Activated T-cell treated with anti-CD3 and anti-CD28 coated beads, Interleukin-2, amount 50 U/mL, for 4 hours (primary cell): ENCODE measurements at regions not wholly inside any gene's neighbourhood (a gene's known extent, or its start where the extent isn't known, plus 50 kb on each side); places are given as distances from the start of the nearest gene placed in this dataset.
"Not testable (repeated sequence)": the region's sequence is repeated elsewhere in the genome, so short reads cannot be mapped to it uniquely, and the experiment has no call there.

Experiments
- ATAC-seq, 2 donors: fragments of 200-7000 bp; cut with Tn5 transposase; one replicate each; pipeline ENCODE4 v1.10.0; 2021
- DNase-seq: peaks from one replicate; pipeline ENCODE4 v3.0.0-alpha.2; 2020
- H3K27me3 Mint-ChIP-seq: one replicate; pipeline ENCODE4 v1.8.0; 2021; ENCODE audit warnings: low read depth, mixed read lengths
- H3K36me3 Mint-ChIP-seq: one replicate; pipeline ENCODE4 v1.8.0; 2022; ENCODE audit warnings: mixed read lengths; ENCODE audit not compliant: insufficient read depth
- H3K4me1 Mint-ChIP-seq: one replicate; pipeline ENCODE4 v1.8.0; 2021; ENCODE audit warnings: low read depth, mixed read lengths
- H3K4me3 Mint-ChIP-seq: one replicate; pipeline ENCODE4 v1.8.0; 2021; ENCODE audit warnings: mild to moderate bottlenecking, moderate library complexity, mixed read lengths
- H3K9me3 Mint-ChIP-seq: one replicate; pipeline ENCODE4 v1.8.0; 2021; ENCODE audit warnings: mixed read lengths

- DNase-seq (no peak), ATAC-seq (no peak)
- no peak overlapping the region for H3K4me3 Mint-ChIP-seq
- H3K36me3 Mint-ChIP-seq: no peaks in the 10 kb centered on the region
- H3K4me1 Mint-ChIP-seq: no peaks in the 10 kb centered on the region
- H3K27me3 Mint-ChIP-seq: no peaks in the 10 kb centered on the region
- H3K9me3 Mint-ChIP-seq: no peaks in the 10 kb centered on the region
Observed at GRCh38 chr16:55008836-55009510, 78.3 kb downstream of the IRX5 start.

DNA sequence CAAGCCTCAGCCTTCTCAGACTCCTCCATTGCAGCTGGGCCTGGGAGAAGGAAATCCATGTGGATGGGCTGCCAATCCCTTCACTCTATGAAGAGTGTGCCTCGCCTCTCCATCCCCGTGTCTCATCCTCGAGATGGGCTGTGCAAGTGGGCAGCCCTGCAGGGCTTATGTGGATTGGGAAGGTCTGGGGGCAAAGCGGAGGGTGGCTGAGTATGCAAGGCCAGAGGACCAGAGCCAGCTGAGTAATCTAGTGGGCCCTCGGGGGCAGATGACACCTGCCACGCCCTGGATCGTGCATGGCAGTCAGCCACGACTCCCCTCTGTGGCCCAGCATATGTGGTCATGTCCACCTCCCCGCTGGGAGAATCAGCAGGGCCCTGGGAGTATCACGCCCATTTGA, 78.9 kb downstream of the IRX5 start:
- Mint-ChIP-seq H3K36me3 (no peaks in the 10 kb centered on the region), H3K27me3 (no peaks in the 10 kb centered on the region), H3K9me3 (no peaks in the 10 kb centered on the region), H3K4me3 (no peak overlapping the region), H3K4me1 (no peaks in the 10 kb centered on the region)
- ATAC-seq (no peak), DNase-seq (no peak)

GRCh38 chr16:55010492-55011160, 80.0 kb downstream of the IRX5 start:
- ATAC-seq: no peak
- no peak overlapping the region for H3K4me3 Mint-ChIP-seq
- no peaks in the 10 kb centered on the region for H3K36me3 Mint-ChIP-seq
- no peaks in the 10 kb centered on the region for H3K27me3 Mint-ChIP-seq
- DNase-seq: no peak
- H3K4me1 Mint-ChIP-seq: no peaks in the 10 kb centered on the region
- H3K9me3 Mint-ChIP-seq: no peaks in the 10 kb centered on the region

- DNase-seq (no peak), ATAC-seq (no peak)
- Mint-ChIP-seq H3K4me3 (no peak overlapping the region), H3K27me3 (peaks cover 3% of the 10 kb centered on the region), H3K4me1 (no peaks in the 10 kb centered on the region), H3K36me3 (no peaks in the 10 kb centered on the region), H3K9me3 (no peaks in the 10 kb centered on the region)
Observed at GRCh38 chr16:55012362-55012761, 81.7 kb downstream of the IRX5 start.

DNA sequence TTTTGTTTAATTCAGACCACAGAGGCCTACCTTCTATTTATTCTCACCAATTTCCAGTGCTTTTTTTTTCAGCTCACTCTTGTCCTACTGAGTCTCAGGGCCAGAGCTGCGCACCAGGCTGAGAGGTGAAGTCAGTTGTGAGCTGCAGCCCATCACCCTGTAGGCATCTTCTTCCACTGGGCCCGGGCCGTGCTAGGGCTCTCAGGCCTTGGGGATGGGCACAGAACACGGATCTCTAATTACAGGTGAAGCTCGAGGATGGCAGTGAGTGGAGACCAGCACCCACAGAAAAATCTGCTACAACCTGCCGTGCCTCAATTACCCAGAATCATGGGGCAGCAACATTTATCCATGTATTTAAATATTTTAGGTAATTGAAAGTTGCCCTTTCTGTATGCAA, 82.1 kb downstream of the IRX5 start:
- H3K27me3 Mint-ChIP-seq: peaks cover 3% of the 10 kb centered on the region
- H3K4me3 Mint-ChIP-seq: no peak overlapping the region
- H3K36me3 Mint-ChIP-seq: no peaks in the 10 kb centered on the region
- no peaks in the 10 kb centered on the region for H3K4me1 Mint-ChIP-seq
- no peak for DNase-seq
- ATAC-seq: no peak
- H3K9me3 Mint-ChIP-seq: no peaks in the 10 kb centered on the region

- ATAC-seq (no peak), DNase-seq (no peak)
- no peaks in the 10 kb centered on the region for H3K4me1 Mint-ChIP-seq
- no peak overlapping the region for H3K4me3 Mint-ChIP-seq
- no peaks in the 10 kb centered on the region for H3K36me3 Mint-ChIP-seq
- H3K27me3 Mint-ChIP-seq: peaks cover 3% of the 10 kb centered on the region
- H3K9me3 Mint-ChIP-seq: no peaks in the 10 kb centered on the region
Observed at GRCh38 chr16:55014022-55014421, 83.4 kb downstream of the IRX5 start.

- Mint-ChIP-seq H3K9me3 (no peaks in the 10 kb centered on the region), H3K4me3 (no peak overlapping the region), H3K4me1 (no peaks in the 10 kb centered on the region), H3K36me3 (no peaks in the 10 kb centered on the region), H3K27me3 (peaks cover 6% of the 10 kb centered on the region)
- DNase-seq (no peak), ATAC-seq (no peak)
Observed at GRCh38 chr16:55015181-55015913, 84.7 kb downstream of the IRX5 start.

DNA sequence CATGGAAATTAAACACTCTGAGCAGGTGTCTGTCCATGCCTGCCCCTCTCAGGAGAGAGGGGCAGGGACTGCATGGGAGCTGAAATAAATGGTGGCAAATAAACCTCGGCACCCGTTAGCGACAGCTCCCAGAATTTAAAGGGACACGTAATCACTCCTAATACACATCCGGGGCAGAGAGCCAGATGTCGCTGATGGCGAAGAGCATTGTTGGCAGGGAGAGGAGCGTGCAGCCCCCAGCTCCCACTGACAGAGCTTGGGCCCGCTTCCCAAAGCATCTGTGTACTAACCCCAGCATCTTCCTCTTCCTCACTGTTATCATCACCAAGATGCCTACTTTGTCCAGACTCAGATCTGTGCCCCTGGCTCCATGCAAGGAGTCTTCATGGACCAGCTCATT, 85.8 kb downstream of the IRX5 start:
- Mint-ChIP-seq H3K36me3 (no peaks in the 10 kb centered on the region), H3K9me3 (no peaks in the 10 kb centered on the region), H3K4me1 (no peaks in the 10 kb centered on the region)

DNA sequence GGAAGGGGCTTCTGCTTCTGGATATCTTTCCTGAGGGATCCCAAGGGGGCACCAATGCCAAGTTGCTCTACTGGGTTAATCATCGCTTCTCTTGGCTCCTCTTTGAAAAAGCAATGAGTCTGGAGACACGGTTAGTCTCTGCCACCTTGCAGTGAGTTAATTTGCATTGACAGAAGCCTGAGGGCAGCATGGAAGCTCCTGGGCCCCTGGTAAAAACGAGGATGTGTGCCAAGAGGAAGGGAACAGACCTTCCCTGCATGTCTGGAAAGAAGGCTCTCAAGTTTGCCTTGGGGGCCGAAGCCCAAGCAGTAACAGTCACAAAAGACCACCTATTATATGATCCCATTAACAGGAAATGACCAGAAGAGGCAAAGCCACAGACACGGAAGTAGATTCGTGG, 86.7 kb downstream of the IRX5 start:
- no peaks in the 10 kb centered on the region for H3K9me3 Mint-ChIP-seq
- no peak for ATAC-seq

More for the DNA sequence above, 85.8 kb downstream of the IRX5 start:
- peaks cover 13% of the 10 kb centered on the region for H3K27me3 Mint-ChIP-seq
- DNase-seq: no peak
- H3K4me3 Mint-ChIP-seq: no peak overlapping the region
- ATAC-seq: no peak

GRCh38 chr16:55018881-55019280, 88.2 kb downstream of the IRX5 start:
- DNase-seq (no peak), ATAC-seq (no peak)
- Mint-ChIP-seq H3K27me3 (peaks cover 26% of the 10 kb centered on the region), H3K9me3 (no peaks in the 10 kb centered on the region), H3K4me1 (no peaks in the 10 kb centered on the region), H3K4me3 (no peak overlapping the region), H3K36me3 (no peaks in the 10 kb centered on the region)

More for the DNA sequence above, 86.7 kb downstream of the IRX5 start:
- DNase-seq: no peak
- H3K4me3 Mint-ChIP-seq: no peak overlapping the region
- peaks cover 18% of the 10 kb centered on the region for H3K27me3 Mint-ChIP-seq
- no peaks in the 10 kb centered on the region for H3K36me3 Mint-ChIP-seq
- no peaks in the 10 kb centered on the region for H3K4me1 Mint-ChIP-seq

DNA sequence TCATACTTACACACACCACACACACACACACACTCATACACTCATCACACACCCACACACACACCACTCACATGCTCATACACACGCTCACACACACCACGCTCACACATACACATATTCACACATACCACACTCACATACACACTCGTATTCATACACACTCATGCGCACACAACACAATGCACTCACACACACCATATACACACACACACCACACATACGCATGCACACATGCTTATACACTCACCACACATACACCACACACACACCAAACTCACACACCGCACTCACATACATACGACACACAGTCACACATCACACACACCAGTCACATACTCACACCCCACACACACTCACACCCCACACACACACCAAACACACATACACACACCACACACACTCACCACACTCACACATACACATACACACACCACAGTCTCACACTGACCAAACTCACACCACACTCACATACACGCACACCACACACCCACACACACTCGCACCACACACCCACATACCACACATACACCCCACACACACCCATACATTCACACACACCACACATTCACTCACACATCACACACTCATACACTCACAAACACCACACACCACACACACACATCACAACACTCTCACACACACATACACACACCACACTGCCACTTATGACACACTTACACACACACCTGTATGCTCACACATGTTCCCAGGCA, 88.9 kb downstream of the IRX5 start:
- no peaks in the 10 kb centered on the region for H3K4me1 Mint-ChIP-seq
- no peak overlapping the region for H3K4me3 Mint-ChIP-seq
- H3K9me3 Mint-ChIP-seq: no peaks in the 10 kb centered on the region
- no peaks in the 10 kb centered on the region for H3K36me3 Mint-ChIP-seq
- no peak for ATAC-seq
- DNase-seq: no peak
- peaks cover 26% of the 10 kb centered on the region for H3K27me3 Mint-ChIP-seq

GRCh38 chr16:55021595-55022475, 91.2 kb downstream of the IRX5 start:
- no peak for ATAC-seq
- no peaks in the 10 kb centered on the region for H3K36me3 Mint-ChIP-seq
- no peaks in the 10 kb centered on the region for H3K4me1 Mint-ChIP-seq
- peaks cover 22% of the 10 kb centered on the region for H3K27me3 Mint-ChIP-seq
- DNase-seq: no peak
- H3K4me3 Mint-ChIP-seq: no peak overlapping the region
- H3K9me3 Mint-ChIP-seq: no peaks in the 10 kb centered on the region

DNA sequence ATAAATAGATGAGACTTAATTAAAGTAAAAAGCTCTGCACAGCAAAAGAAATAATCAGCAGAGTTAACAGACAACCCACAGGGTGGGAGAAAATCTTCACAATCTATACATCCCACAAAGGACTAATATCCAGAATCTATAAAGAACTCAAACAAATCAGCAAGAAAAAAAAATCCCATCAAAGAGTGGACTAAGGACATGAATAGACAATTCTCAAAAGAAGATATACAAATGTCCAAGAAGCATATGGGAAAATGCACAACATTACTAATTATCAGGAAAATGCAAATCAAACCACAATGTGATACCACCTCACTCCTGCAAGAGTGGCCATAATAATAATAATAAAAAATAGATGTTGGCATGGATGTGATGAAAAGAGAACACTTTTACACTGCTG, 96.6 kb downstream of the IRX5 start:
- H3K36me3 Mint-ChIP-seq, H3K27me3 Mint-ChIP-seq, ATAC-seq, H3K4me3 Mint-ChIP-seq, H3K4me1 Mint-ChIP-seq, DNase-seq, H3K9me3 Mint-ChIP-seq: not testable (repeated sequence)

- no peak overlapping the region for H3K4me3 Mint-ChIP-seq
- H3K36me3 Mint-ChIP-seq: no peaks in the 10 kb centered on the region
- H3K9me3 Mint-ChIP-seq: peaks cover 7% of the 10 kb centered on the region
- no peaks in the 10 kb centered on the region for H3K4me1 Mint-ChIP-seq
- ATAC-seq (no peak), DNase-seq (no peak)
- peaks cover 4% of the 10 kb centered on the region for H3K27me3 Mint-ChIP-seq
Observed at GRCh38 chr16:55029509-55029908, 98.8 kb downstream of the IRX5 start.
